ENCODE measurements at regions not wholly inside any gene's neighbourhood (a gene's known extent, or its start where the extent isn't known, plus 50 kb on each side); places are given as distances from the start of the nearest gene placed in this dataset.

GRCh38 chr15:39025321-39025720 lies 460.7 kb upstream of the RASGRP1 start (continued):
- TF ChIP-seq CHD7 (IDR thresholded peaks at IDR 0.05; ENCODE audit: insufficient replicate concordance, low read length) (no peak), SP1 (IDR thresholded peaks at IDR 0.05; ENCODE audit: low read depth, low read length) (no peak), POU5F1 (IDR thresholded peaks at IDR 0.05; ENCODE audit: low read depth, low read length) (no peak), YY1 (IDR thresholded peaks at IDR 0.05; ENCODE audit: low read depth, low read length) (no peak), TAF1 (IDR thresholded peaks at IDR 0.05; ENCODE audit: low read depth, low read length) (no peak)
